ENCODE measurements at regions not wholly inside any gene's neighbourhood (a gene's known extent, or its start where the extent isn't known, plus 50 kb on each side); places are given as distances from the start of the nearest gene placed in this dataset.

DNA sequence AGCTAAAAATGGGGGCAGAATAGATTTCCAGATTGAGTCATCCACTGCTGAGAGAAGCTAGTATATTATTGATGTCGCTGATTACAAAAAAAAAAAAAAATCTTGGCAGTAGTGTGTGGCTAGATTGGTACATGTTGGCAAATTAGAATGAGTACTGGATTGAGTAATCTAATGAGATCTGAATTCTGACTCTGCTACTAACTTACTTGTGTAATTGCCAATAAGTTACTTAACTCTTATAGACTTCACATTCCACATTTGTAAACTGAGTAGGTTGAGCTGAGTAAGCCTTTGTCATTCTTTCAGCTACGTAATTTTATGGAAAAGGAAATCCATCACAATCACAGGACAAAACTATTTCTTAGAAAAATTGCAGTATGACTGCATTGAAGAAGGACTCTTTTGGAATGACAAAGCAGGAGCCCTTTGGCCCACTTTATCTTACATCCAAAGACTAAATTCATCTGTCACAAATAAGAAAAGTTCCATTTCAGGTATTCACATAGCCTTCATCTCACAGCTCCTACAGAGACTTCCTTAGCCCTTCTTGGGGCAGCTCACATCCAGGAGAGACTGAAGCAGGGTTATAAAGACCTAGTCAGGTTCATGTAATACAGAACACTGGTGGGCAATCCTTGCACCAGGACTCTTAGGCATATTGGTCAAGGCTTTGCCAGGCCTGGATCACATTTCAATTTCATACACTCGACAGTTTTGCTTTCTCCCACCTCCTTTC, 197.3 kb upstream of the CPNE8 start:
- Histone ChIP-seq H3K4me3 (ENCODE audit: low read depth, low read length, poor library complexity, severe bottlenecking) (no peak overlapping the region), H3K9me3 (ENCODE audit: low read depth, low read length, poor library complexity, severe bottlenecking) (no peaks in the 10 kb centered on the region), H3K36me3 (ENCODE audit: insufficient read depth, low read length, poor library complexity, severe bottlenecking) (no peaks in the 10 kb centered on the region), H3K4me1 (ENCODE audit: insufficient read depth, low read length, poor library complexity, severe bottlenecking) (no peaks in the 10 kb centered on the region), H3K27me3 (replicated peaks; ENCODE audit: insufficient read depth, low read depth, low read length, poor library complexity) (no peaks in the 10 kb centered on the region), H3K27ac (ENCODE audit: low read depth, low read length, poor library complexity, severe bottlenecking) (no peak overlapping the region)
- POLR2A ChIA-PET (ENCODE audit: low non-redundant PET) = no interaction called here
- intact Hi-C loops (cut with micrococcal nuclease; ENCODE audit: unreplicated experiment) = loop anchor here (1.0 to 10.0 kb wide), 7 partner anchors 50 to 508 kb away; partner anchors contain the start of gene CPNE8
- no peak for TF ChIP-seq EZH2 (IDR thresholded peaks at IDR 0.05; ENCODE audit: borderline replicate concordance, low read depth, low read length, poor library complexity, severe bottlenecking)
- DNase-seq (ENCODE audit: low spot score) = no peak
- no TSS peak for BruUV-seq (replicated peaks)
- CTCF ChIA-PET = interaction anchor here (0.8 kb wide), 2 partner anchors 181 to 196 kb away, joined by 3 to 4 read pairs; no protein-coding TSS in a partner anchor

DNA sequence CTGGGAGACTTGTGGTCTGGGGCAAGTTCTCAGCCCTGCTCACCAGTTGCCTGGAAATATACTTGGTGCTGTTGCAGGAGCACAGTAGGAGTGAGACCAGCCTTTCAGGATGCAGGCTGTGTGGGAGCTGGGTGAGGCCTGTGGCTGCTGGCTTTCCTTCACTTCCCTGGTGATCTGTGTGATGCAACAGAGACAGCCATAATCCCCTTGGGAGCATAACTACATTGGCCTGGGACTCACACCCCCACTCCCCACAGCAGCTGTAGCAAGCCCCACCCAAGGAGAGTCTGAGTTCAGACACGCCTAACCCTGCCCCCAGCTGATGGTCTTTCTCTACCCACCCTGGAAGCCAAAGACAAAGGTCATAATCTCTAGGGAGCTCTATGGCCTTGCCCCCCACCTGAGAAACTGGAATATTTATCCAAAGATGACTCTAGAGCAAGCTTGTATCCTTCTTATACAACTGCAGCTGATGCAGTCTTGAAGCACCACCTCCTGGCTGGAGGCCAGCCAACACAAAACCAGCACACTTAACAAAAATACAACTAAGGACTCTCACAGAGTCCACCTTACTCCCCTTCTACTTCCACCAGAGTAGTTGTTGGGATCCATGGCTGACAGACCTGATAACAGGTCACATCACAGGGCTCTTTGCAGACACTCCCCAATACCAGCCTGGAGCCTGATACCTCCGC, 190.4 kb upstream of the CPNE8 start:
- BruUV-seq (replicated peaks) = no TSS peak
- DNase-seq (ENCODE audit: low spot score) = no peak
- CTCF ChIA-PET = interaction anchor here (0.6 to 1.0 kb wide), 2 partner anchors 175 to 479 kb away, joined by 3 read pairs; no protein-coding TSS in a partner anchor
- H3K4me1 ChIP-seq (ENCODE audit: insufficient read depth, low read length, poor library complexity, severe bottlenecking) = no peaks in the 10 kb centered on the region
- no peak overlapping the region for H3K4me3 ChIP-seq (ENCODE audit: low read depth, low read length, poor library complexity, severe bottlenecking)
- H3K36me3 ChIP-seq (ENCODE audit: insufficient read depth, low read length, poor library complexity, severe bottlenecking) = no peaks in the 10 kb centered on the region
- H3K27ac ChIP-seq (ENCODE audit: low read depth, low read length, poor library complexity, severe bottlenecking) = no peak overlapping the region
- POLR2A ChIA-PET (ENCODE audit: low non-redundant PET) = no interaction called here
- H3K27me3 ChIP-seq (replicated peaks; ENCODE audit: insufficient read depth, low read depth, low read length, poor library complexity) = no peaks in the 10 kb centered on the region
- H3K9me3 ChIP-seq (ENCODE audit: low read depth, low read length, poor library complexity, severe bottlenecking) = no peaks in the 10 kb centered on the region
- no peak for TF ChIP-seq EZH2 (IDR thresholded peaks at IDR 0.05; ENCODE audit: borderline replicate concordance, low read depth, low read length, poor library complexity, severe bottlenecking)
- TF ChIP-seq, protein P1, sequence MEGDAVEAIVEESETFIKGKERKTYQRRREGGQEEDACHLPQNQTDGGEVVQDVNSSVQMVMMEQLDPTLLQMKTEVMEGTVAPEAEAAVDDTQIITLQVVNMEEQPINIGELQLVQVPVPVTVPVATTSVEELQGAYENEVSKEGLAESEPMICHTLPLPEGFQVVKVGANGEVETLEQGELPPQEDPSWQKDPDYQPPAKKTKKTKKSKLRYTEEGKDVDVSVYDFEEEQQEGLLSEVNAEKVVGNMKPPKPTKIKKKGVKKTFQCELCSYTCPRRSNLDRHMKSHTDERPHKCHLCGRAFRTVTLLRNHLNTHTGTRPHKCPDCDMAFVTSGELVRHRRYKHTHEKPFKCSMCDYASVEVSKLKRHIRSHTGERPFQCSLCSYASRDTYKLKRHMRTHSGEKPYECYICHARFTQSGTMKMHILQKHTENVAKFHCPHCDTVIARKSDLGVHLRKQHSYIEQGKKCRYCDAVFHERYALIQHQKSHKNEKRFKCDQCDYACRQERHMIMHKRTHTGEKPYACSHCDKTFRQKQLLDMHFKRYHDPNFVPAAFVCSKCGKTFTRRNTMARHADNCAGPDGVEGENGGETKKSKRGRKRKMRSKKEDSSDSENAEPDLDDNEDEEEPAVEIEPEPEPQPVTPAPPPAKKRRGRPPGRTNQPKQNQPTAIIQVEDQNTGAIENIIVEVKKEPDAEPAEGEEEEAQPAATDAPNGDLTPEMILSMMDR (conservative IDR thresholded peaks at IDR 0.05; ENCODE audit: low read depth, low read length) = no peak
- intact Hi-C loops (cut with micrococcal nuclease; ENCODE audit: unreplicated experiment) = no loop called here

DNA sequence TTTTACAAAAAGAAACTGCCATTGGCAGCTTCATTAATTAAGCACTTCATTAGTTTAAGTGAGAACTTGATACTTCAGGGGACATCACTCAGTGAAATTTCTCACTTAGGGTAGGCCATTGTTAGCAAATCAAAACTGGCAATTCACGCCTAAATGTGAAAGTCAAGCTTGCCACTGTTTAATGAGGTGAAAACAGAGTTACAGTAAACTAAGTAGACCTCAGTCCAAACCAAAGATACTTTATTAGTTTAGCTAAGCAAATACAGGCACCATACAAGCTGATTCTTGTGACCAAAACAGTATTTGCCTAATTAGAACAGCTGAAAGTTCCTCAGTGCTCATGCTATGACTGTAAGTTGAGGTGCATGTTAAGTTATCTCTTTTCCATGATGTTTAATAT, 176.5 kb upstream of the CPNE8 start:
- Histone ChIP-seq H3K36me3 (ENCODE audit: insufficient read depth, low read length, poor library complexity, severe bottlenecking) (no peaks in the 10 kb centered on the region), H3K4me3 (ENCODE audit: low read depth, low read length, poor library complexity, severe bottlenecking) (no peak overlapping the region), H3K9me3 (ENCODE audit: low read depth, low read length, poor library complexity, severe bottlenecking) (no peaks in the 10 kb centered on the region), H3K27ac (ENCODE audit: low read depth, low read length, poor library complexity, severe bottlenecking) (no peak overlapping the region), H3K4me1 (ENCODE audit: insufficient read depth, low read length, poor library complexity, severe bottlenecking) (no peaks in the 10 kb centered on the region), H3K27me3 (replicated peaks; ENCODE audit: insufficient read depth, low read depth, low read length, poor library complexity) (no peaks in the 10 kb centered on the region)
- intact Hi-C loops (cut with micrococcal nuclease; ENCODE audit: unreplicated experiment) = no loop called here
- ChIA-PET CTCF (no interaction called here), POLR2A (ENCODE audit: low non-redundant PET) (no interaction called here)
- TF ChIP-seq, protein P1 (conservative IDR thresholded peaks at IDR 0.05; ENCODE audit: low read depth, low read length) = no peak
- no peak for TF ChIP-seq EZH2 (IDR thresholded peaks at IDR 0.05; ENCODE audit: borderline replicate concordance, low read depth, low read length, poor library complexity, severe bottlenecking)
- BruUV-seq (replicated peaks) = no TSS peak
- DNase-seq (ENCODE audit: low spot score) = no peak
